Erythroblast (primary cell): ENCODE measurements at regions not wholly inside any gene's neighbourhood (a gene's known extent, or its start where the extent isn't known, plus 50 kb on each side); places are given as distances from the start of the nearest gene placed in this dataset.
"Not testable (repeated sequence)": the region's sequence is repeated elsewhere in the genome, so short reads cannot be mapped to it uniquely, and the experiment has no call there.

Source experiments
- GATA1 ChIP-seq: IDR thresholded peaks from 2 replicates; pipeline ENCODE4 v1.6.1; 2011; ENCODE audit warnings: low read depth, mild to moderate bottlenecking, control low read depth, low read length, moderate library complexity
- POLR2A ChIP-seq: IDR thresholded peaks from 2 replicates; pipeline ENCODE4 v1.6.1; 2011; ENCODE audit warnings: mild to moderate bottlenecking, low read length

GRCh38 chr4:1544435-1544834 is 138.2 kb upstream of the NKX1-1 start:
- not testable (repeated sequence) for TF ChIP-seq POLR2A, GATA1
